ENCODE measurements at regions not wholly inside any gene's neighbourhood (a gene's known extent, or its start where the extent isn't known, plus 50 kb on each side); places are given as distances from the start of the nearest gene placed in this dataset.

GRCh38 chr1:34603594-34603993 is 151.3 kb upstream of the GJB5 start:
- no peak overlapping the region for H3K4me2 ChIP-seq (ENCODE audit: low read length)
- ChIA-PET CTCF (no interaction called here), POLR2A (no interaction called here), RAD21 (ENCODE audit: low non-redundant PET in 1 of 2, low total read pairs in 2 of 2, uncharacterized antibody in 2 of 2, unreplicated experiment in 2 of 2) (no interaction called here)
- H3K27ac ChIP-seq (ENCODE audit: low read depth, low read length), result no peak overlapping the region
- peaks cover 34% of the 10 kb centered on the region for H3K27me3 ChIP-seq (ENCODE audit: insufficient read depth, low read length)
- no peaks in the 10 kb centered on the region for H3K9me3 ChIP-seq (ENCODE audit: control insufficient read depth in 1 of 2, insufficient read depth in 1 of 2, low read depth in 1 of 2, low read length in 2 of 2)
- no peak overlapping the region for H3K4me3 ChIP-seq (replicated peaks in 1 of 2; ENCODE audit: low read depth in 1 of 2, low read length in 2 of 2)
- no peaks in the 10 kb centered on the region for H3K79me2 ChIP-seq (ENCODE audit: insufficient read depth, low read length)
- H3K9ac ChIP-seq (ENCODE audit: low read length), result no peak overlapping the region
- no TSS peak for BruUV-seq (replicated peaks)
- H2AFZ ChIP-seq (ENCODE audit: low read depth, low read length, poor library complexity, severe bottlenecking), result no peak overlapping the region
- H3K36me3 ChIP-seq (ENCODE audit: control insufficient read depth in 1 of 2, insufficient read depth in 2 of 2, low read length in 2 of 2), result no peaks in the 10 kb centered on the region
- H3K9me2 ChIP-seq (ENCODE audit: insufficient read depth), result no peaks in the 10 kb centered on the region
- no peaks in the 10 kb centered on the region for H4K20me1 ChIP-seq (ENCODE audit: insufficient read depth)
- intact Hi-C loops (cut with micrococcal nuclease), result no loop called here
- DNase-seq (ENCODE audit: low read depth, low spot score) (no peak), ATAC-seq (no peak)
- H3K4me1 ChIP-seq (ENCODE audit: control insufficient read depth in 1 of 2, insufficient read depth in 2 of 2, low read length in 2 of 2), result no peaks in the 10 kb centered on the region
- TF ChIP-seq, protein P1, sequence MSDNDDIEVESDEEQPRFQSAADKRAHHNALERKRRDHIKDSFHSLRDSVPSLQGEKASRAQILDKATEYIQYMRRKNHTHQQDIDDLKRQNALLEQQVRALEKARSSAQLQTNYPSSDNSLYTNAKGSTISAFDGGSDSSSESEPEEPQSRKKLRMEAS (IDR thresholded peaks at IDR 0.05), result no peak
- no peak for TF ChIP-seq ZFX (IDR thresholded peaks at IDR 0.05)
- no peak for TF ChIP-seq CBX3 (IDR thresholded peaks at IDR 0.05; ENCODE audit: low read depth)
- TF ChIP-seq TCF7L2 (IDR thresholded peaks at IDR 0.05; ENCODE audit: borderline replicate concordance, extremely low read depth, insufficient read depth, insufficient read length), result no peak
- TF ChIP-seq FOSL1 (IDR thresholded peaks at IDR 0.05; ENCODE audit: low read depth), result no peak
- TF ChIP-seq RAD21 (IDR thresholded peaks at IDR 0.05; ENCODE audit: low read depth), result no peak
- TF ChIP-seq YY1 (IDR thresholded peaks at IDR 0.05; ENCODE audit: extremely low read depth, insufficient replicate concordance, low read depth, low read length), result no peak
- TF ChIP-seq ELF1 (IDR thresholded peaks at IDR 0.05; ENCODE audit: borderline replicate concordance, low read depth), result no peak
- TF ChIP-seq ZBTB33 (IDR thresholded peaks at IDR 0.05; ENCODE audit: extremely low read depth, insufficient replicate concordance, low read length), result no peak
- TF ChIP-seq SIN3A (IDR thresholded peaks at IDR 0.05; ENCODE audit: low read depth), result no peak
- no peak for TF ChIP-seq SRF (IDR thresholded peaks at IDR 0.05; ENCODE audit: low read depth)
- no peak for TF ChIP-seq POLR2AphosphoS5 (IDR thresholded peaks at IDR 0.05; ENCODE audit: low read depth, low read length)
- TF ChIP-seq SP1 (IDR thresholded peaks at IDR 0.05; ENCODE audit: low read depth), result no peak
- TF ChIP-seq CEBPB (IDR thresholded peaks at IDR 0.05; ENCODE audit: low read depth), result no peak
- no peak for TF ChIP-seq REST (IDR thresholded peaks at IDR 0.05; ENCODE audit: low read depth)
- TF ChIP-seq POLR2A (IDR thresholded peaks at IDR 0.05; ENCODE audit: borderline replicate concordance, extremely low read depth, insufficient read depth, insufficient read length), result no peak
- no peak for TF ChIP-seq ZNF274 (IDR thresholded peaks at IDR 0.05; ENCODE audit: low read depth, low read length)

Measured in HCT116 (cell line).